Activated CD4-positive, alpha-beta T cell treated with anti-CD3 and anti-CD28 coated beads, Interleukin-2, Interleukin-6, amounts not matched to agents 100 ng/mL and 50 ng/mL, durations not matched to agents 16 hours and 8 hours (primary cell): ENCODE measurements at regions not wholly inside any gene's neighbourhood (a gene's known extent, or its start where the extent isn't known, plus 50 kb on each side); places are given as distances from the start of the nearest gene placed in this dataset.

Source experiments
- DNase-seq: peaks from one replicate; pipeline ENCODE4 v3.0.0-alpha.2; 2020

- DNase-seq: no peak
These were observed 405.7 kb upstream of the NCAM2 start for GRCh38 chr21:20592463-20592862.

- no peak for DNase-seq
These were observed 395.0 kb upstream of the NCAM2 start for GRCh38 chr21:20603236-20603635.

GRCh38 chr21:20611008-20611407 is 387.2 kb upstream of the NCAM2 start:
- no peak for DNase-seq

- DNase-seq: no peak
These were observed 384.6 kb upstream of the NCAM2 start for GRCh38 chr21:20613654-20614053.

- DNase-seq: no peak
These were observed 381.1 kb upstream of the NCAM2 start for GRCh38 chr21:20617130-20617529.

- DNase-seq: no peak
These were observed 379.3 kb upstream of the NCAM2 start for GRCh38 chr21:20618878-20619277.

DNA sequence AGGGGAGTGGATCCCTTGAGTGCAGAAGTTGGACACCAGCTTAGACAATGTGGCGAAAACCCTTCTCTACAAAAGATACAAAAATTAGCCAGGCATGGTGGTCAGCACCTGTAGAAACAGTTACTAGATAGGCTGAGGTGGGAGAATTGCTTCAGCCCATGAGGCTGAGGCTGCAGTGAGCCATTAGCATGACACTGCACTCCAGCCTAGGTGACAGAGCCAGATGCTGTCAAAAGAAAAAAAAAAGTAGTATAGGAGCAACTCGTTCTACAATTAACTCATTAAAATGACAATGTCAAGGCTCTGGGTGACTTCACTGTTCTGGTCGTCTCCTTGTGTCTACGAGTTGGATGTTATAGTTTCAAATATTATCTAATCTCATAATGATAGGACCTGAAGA is 370.6 kb upstream of the NCAM2 start:
- no peak for DNase-seq

DNA sequence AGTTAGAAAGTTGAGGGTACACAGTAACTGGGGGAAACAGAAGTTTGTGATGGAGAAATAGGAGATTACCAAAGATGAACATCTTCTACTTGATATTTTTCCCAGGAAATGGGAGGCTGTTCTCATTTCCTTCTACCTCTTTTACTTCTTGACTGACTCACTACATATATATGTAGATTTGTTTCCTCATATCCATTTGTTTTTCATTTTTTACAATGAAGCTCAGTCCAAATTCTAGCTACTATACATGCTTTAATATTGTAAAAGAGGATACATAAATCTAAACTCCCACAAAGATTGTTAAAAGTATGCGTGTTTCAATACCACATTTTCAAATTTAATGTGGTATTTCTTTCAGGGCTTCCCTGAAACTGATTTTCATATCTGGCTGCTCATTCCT is 366.6 kb upstream of the NCAM2 start:
- DNase-seq: no peak

- no peak for DNase-seq
These were observed 359.2 kb upstream of the NCAM2 start for GRCh38 chr21:20639026-20639425.

DNA sequence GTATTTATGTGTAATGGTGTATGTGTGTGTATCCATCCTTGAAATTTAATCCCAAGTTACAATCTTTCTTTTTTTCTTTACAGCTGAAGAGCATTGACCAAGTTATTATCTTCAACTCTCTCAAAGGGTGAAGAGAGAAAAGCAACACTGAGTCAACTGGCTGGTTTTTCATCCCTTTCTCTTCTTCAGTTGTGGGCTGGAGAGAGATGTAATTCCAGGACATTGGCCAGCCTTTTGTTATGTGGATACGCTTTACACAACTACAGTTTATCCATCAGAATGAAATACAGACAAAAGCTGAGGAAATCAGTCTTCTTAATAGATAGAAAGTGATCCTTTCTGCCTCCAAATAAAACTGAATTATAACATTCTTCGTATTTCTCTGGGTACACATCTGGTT is 357.0 kb upstream of the NCAM2 start:
- DNase-seq: no peak

DNA sequence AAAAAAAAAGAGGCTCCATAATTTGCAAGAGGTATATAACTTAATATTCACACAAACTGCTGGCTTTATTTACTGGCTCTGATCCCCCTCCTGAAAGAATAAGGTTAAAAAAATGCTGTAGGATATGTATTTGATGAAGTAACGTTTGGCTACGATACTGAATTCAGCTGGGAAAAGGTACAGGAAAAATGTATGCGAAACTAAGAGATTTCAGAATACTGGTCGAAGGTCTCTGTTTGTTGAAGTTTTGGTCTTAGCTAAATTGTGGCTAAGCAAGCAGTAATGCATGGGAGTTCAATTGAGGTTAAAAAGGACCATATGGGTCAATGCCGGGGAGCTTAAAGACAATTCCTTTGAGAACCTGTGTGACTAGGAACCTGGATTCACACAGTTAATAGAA is 355.5 kb upstream of the NCAM2 start:
- DNase-seq: no peak

DNA sequence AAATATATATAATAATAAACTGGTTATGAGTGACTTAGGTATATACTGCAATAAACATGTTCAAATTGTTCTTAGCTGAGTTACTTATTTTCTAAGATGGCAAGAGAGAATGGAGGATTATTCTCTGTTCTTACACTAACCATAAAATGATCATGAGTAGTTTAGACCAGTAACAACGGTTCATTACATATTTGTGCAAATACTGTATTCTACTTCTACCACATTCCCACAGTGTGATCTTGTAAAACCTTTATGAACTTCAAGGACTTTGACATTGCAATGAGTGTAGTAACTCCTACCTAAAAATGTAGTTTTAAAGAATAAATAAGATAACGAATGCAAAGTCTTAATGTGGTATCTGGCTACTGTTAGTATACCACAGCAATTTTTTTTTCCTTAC is 353.7 kb upstream of the NCAM2 start:
- no peak for DNase-seq

- no peak for DNase-seq
These were observed 352.9 kb upstream of the NCAM2 start for GRCh38 chr21:20645344-20645743.

- DNase-seq: no peak
These were observed 351.6 kb upstream of the NCAM2 start for GRCh38 chr21:20646431-20647165.

GRCh38 chr21:20647607-20648006 is 350.6 kb upstream of the NCAM2 start:
- no peak for DNase-seq

DNA sequence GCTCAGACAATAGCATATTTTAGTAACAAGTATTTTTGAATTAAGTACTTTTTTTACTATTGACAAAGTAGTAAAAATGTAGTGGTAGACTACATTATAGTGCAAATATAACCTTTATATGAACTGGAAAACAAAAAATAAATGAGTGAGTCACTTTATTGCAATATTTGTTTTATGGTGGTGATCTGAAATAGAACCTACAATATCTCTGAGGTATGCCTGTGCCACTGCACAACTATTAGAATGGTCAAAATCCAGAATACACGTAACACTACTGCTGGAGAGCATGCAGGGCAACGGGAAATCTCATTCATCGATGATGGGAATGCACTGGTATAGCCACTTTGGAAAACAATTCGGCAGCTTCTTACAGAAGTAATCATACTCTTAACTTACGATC is 349.0 kb upstream of the NCAM2 start:
- no peak for DNase-seq

DNA sequence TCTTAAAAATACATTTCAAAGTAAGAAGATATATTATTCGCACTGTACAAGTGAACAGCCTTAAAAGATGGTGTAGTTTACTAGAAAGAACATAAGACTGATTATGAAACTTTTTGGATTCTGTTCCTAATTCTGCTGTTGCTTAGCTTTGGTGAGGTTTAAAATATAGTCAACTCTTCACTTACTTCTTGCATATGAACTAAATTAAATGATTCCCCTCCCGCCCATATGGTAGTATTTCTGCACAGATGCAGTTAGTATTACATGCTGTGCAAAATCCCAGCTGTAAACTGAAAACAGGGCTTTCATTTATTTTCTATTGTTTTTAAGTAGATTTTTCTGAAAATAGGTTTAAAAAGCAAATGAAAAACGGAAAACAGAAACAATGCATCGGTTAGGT is 345.4 kb upstream of the NCAM2 start:
- no peak for DNase-seq

- no peak for DNase-seq
These were observed 337.0 kb upstream of the NCAM2 start for GRCh38 chr21:20661246-20661645.

- DNase-seq: no peak
These were observed 336.3 kb upstream of the NCAM2 start for GRCh38 chr21:20661745-20662422.

DNA sequence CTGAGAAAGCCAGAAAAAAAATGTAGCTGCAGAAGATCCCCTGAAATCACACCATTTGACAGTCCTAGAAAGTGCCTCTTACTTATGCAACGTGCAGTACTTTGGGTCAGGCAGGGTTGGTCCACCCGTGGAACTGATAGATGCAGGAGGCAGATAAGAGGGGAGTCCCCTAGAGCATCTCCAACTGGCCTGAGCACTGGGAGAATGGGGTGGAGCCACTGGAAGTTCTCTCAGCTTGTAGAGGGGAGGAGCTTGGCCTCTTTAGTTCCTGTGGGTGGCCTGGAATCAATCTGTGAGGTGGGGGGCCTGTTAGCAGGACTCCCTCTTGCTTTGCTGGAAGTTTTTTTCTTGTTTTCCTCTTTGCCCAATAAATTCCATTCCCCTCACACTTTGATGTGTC is 335.7 kb upstream of the NCAM2 start:
- no peak for DNase-seq

DNA sequence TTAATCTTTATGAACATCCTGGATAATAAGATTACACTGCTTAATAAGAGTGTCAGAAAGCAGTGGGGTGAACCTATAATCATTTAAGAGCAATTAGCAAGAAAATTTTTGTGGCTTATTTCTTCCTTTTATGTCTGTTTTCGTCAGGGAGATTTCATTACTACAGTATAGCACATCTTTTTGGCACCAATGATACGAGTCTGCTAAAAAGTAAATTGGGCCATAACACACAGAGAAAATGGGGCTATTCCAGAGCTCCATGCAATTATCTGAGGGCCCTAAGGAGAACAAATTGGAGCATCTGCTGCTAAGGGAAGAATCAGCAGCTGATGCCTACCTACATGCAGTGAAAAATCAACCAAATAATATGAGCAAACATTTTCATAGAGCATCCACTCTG is 330.3 kb upstream of the NCAM2 start:
- no peak for DNase-seq

- no peak for DNase-seq
These were observed 312.7 kb upstream of the NCAM2 start for GRCh38 chr21:20685475-20685874.

DNA sequence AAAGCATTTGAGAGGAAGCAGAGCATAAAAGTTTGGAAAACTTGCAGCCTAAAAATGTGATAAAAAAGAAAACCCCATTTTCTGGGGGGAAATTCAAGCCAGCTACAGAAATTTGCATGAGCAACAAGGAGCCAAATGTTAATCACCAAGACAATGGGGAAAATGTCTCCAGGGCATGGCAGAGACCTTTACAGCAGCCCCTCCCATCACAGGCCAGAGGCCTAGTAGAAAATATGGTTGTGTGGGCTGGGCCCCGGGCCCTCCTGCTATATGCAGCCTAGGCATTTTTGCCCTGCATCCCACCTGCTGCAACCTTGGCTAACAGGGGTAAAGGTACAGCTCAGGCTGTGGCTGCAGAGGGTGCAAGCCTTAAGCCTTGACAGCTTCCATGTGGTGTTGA is 299.6 kb upstream of the NCAM2 start:
- DNase-seq: no peak

GRCh38 chr21:20701235-20701634 is 297.0 kb upstream of the NCAM2 start:
- no peak for DNase-seq
